HEK293T (cell line): ENCODE measurements at regions not wholly inside any gene's neighbourhood (a gene's known extent, or its start where the extent isn't known, plus 50 kb on each side); places are given as distances from the start of the nearest gene placed in this dataset.

Experiments
- FOXM1 ChIP-seq: fragments of 450-650 bp; IDR thresholded peaks from 2 replicates; pipeline ENCODE4 v1.6.1; 2017; ENCODE audit warnings: mild to moderate bottlenecking, borderline replicate concordance
- LEF1 ChIP-seq: fragments of 450-650 bp; IDR thresholded peaks from 2 replicates; pipeline ENCODE4 v1.6.1; 2017; ENCODE audit warnings: mild to moderate bottlenecking, borderline replicate concordance
- SUZ12 ChIP-seq: fragments of 450-650 bp; IDR thresholded peaks from 2 replicates; pipeline ENCODE4 v1.6.1; 2016; ENCODE audit warnings: mild to moderate bottlenecking

DNA sequence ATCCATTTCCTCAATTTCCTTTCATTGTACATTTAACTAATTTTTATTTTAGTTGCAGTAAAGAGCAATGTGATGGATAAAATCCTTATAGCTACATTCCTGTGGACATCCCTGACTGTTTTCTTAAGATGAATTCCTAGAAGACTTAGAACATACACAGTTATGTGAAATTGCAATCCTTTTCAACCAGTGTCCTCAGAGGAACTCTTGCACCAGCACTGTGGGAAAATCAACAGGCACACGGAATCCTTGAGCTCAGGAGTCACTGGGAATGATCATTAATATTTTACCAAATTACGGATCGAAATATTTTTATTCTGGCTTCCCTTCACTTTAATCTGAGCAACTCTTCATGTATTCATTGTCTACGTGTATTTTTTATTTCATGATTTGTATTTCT lies 901.9 kb upstream of the WWC1 start:
- TF ChIP-seq LEF1: no peak
- TF ChIP-seq SUZ12: no peak
- TF ChIP-seq FOXM1: no peak
